Trophoblast cell (in vitro differentiated cells and primary cell): ENCODE measurements at regions not wholly inside any gene's neighbourhood (a gene's known extent, or its start where the extent isn't known, plus 50 kb on each side); places are given as distances from the start of the nearest gene placed in this dataset.

ENCODE experiments used
- DNase-seq, 2 donors: peaks; one replicate each; pipeline ENCODE4 v3.0.0-alpha.2; 2016
- H2AFZ ChIP-seq: 2 replicates; pipeline ENCODE4 v1.6.1; 2013; ENCODE audit warnings: low read length, moderate library complexity, mild to moderate bottlenecking; ENCODE audit not compliant: insufficient read depth, poor library complexity
- H2AK5ac ChIP-seq: 2 replicates; pipeline ENCODE4 v1.6.1; 2013; ENCODE audit warnings: mild to moderate bottlenecking, low read length
- H2BK120ac ChIP-seq: 2 replicates; pipeline ENCODE4 v1.6.1; 2013; ENCODE audit warnings: low read length, mild to moderate bottlenecking, moderate library complexity; ENCODE audit not compliant: insufficient read depth, poor library complexity
- H2BK12ac ChIP-seq: 2 replicates; pipeline ENCODE4 v1.6.1; 2013; ENCODE audit warnings: mild to moderate bottlenecking, low read length, moderate library complexity
- H2BK5ac ChIP-seq: 2 replicates; pipeline ENCODE4 v1.6.1; 2013; ENCODE audit warnings: low read length, low read depth, moderate library complexity, mild to moderate bottlenecking; ENCODE audit not compliant: poor library complexity
- H3K14ac ChIP-seq: 2 replicates; pipeline ENCODE4 v1.6.1; 2013; ENCODE audit warnings: mild to moderate bottlenecking, low read length
- H3K18ac ChIP-seq: 2 replicates; pipeline ENCODE4 v1.6.1; 2013; ENCODE audit warnings: mild to moderate bottlenecking, low read length
- H3K23ac ChIP-seq: 2 replicates; pipeline ENCODE4 v1.6.1; 2013; ENCODE audit warnings: low read length
- H3K27ac ChIP-seq: 2 replicates; pipeline ENCODE4 v1.5.1; 2013; ENCODE audit warnings: low read depth, mild to moderate bottlenecking, inconsistent platforms, low read length, moderate library complexity
- H3K27me3 ChIP-seq: 2 replicates; pipeline ENCODE4 v1.6.1; 2013; ENCODE audit warnings: inconsistent platforms, mild to moderate bottlenecking, low read length, moderate library complexity; ENCODE audit not compliant: insufficient read depth
- H3K36me3 ChIP-seq, 2 experiments: 1 replicate in 1 of 2; 2 replicates in 1 of 2; pipeline ENCODE4 v1.6.1; 2013; ENCODE audit warnings: low read length in 2 of 2, mild to moderate bottlenecking in 2 of 2, moderate library complexity in 1 of 2; ENCODE audit not compliant: insufficient read depth in 2 of 2, control insufficient read depth in 1 of 2
- H3K4ac ChIP-seq: 2 replicates; pipeline ENCODE4 v1.6.1; 2013; ENCODE audit warnings: low read depth, mild to moderate bottlenecking, low read length, moderate library complexity
- H3K4me1 ChIP-seq, 2 experiments: 1 replicate in 1 of 2; 2 replicates in 1 of 2; pipeline ENCODE4 v1.6.1; 2013; ENCODE audit warnings: low read length in 2 of 2, mild to moderate bottlenecking in 2 of 2, moderate library complexity in 1 of 2; ENCODE audit not compliant: insufficient read depth in 2 of 2, control insufficient read depth in 1 of 2
- H3K4me2 ChIP-seq: 2 replicates; pipeline ENCODE4 v1.6.1; 2013; ENCODE audit warnings: inconsistent platforms, mild to moderate bottlenecking, low read length, moderate library complexity
- H3K4me3 ChIP-seq: 2 replicates; pipeline ENCODE4 v1.5.1; 2013; ENCODE audit warnings: mild to moderate bottlenecking, low read depth, low read length, inconsistent platforms
- H3K79me1 ChIP-seq: one replicate; pipeline ENCODE4 v1.6.1; 2013; ENCODE audit warnings: low read length
- H3K79me2 ChIP-seq: 2 replicates; pipeline ENCODE4 v1.6.1; 2013; ENCODE audit warnings: low read length, mild to moderate bottlenecking; ENCODE audit not compliant: control insufficient read depth, insufficient read depth, poor library complexity
- H3K9ac ChIP-seq: 2 replicates; pipeline ENCODE4 v1.6.1; 2013; ENCODE audit warnings: mild to moderate bottlenecking, low read length
- H3K9me3 ChIP-seq: 2 replicates; pipeline ENCODE4 v1.6.1; 2013; ENCODE audit warnings: low read depth, mild to moderate bottlenecking, control low read depth, inconsistent platforms, low read length; ENCODE audit not compliant: insufficient read depth
- H4K12ac ChIP-seq: 2 replicates; pipeline ENCODE4 v1.6.1; 2013; ENCODE audit warnings: low read depth, mild to moderate bottlenecking, low read length, moderate library complexity
- H4K8ac ChIP-seq: 2 replicates; pipeline ENCODE4 v1.6.1; 2013; ENCODE audit warnings: low read depth, mild to moderate bottlenecking, low read length, moderate library complexity
- H4K91ac ChIP-seq: one replicate; pipeline ENCODE4 v1.6.1; 2013; ENCODE audit warnings: low read depth, mild to moderate bottlenecking, low read length, moderate library complexity
- WGBS: extraction: QIAGEN DNeasy Blood & Tissue Kit; methylation state at CpG from one replicate; pipeline ENCODE4 v1.1.7; 2013; ENCODE audit warnings: missing lambda C conversion rate; ENCODE audit not compliant: insufficient read length, insufficient coverage; ENCODE audit errors: extremely low coverage; 5-methylcytosine and 5-hydroxymethylcytosine counted together

- H3K4me1 ChIP-seq = no peaks in the 10 kb centered on the region
- no peak overlapping the region for H4K91ac ChIP-seq
Measured at GRCh38 chr6:159342146-159342545, 172.9 kb downstream of the FNDC1 start.

GRCh38 chr6:159334068-159334467, 164.9 kb downstream of the FNDC1 start:
- H2BK5ac ChIP-seq = no peak overlapping the region
- DNase-seq = no peak
- no peak overlapping the region for H4K12ac ChIP-seq
- H2BK12ac ChIP-seq = no peak overlapping the region
- no peak overlapping the region for H3K18ac ChIP-seq
- no peak overlapping the region for H3K14ac ChIP-seq
- no peak overlapping the region for H2BK120ac ChIP-seq
- no peak overlapping the region for H4K8ac ChIP-seq
- H3K27ac ChIP-seq = no peak overlapping the region
- H3K4me2 ChIP-seq = no peak overlapping the region
- H2AFZ ChIP-seq = no peak overlapping the region
- no peak overlapping the region for H2AK5ac ChIP-seq
- H3K36me3 ChIP-seq = no peaks in the 10 kb centered on the region
- no peak overlapping the region for H3K4me3 ChIP-seq
- H3K27me3 ChIP-seq = no peaks in the 10 kb centered on the region
- no peak overlapping the region for H4K91ac ChIP-seq
- no peaks in the 10 kb centered on the region for H3K79me1 ChIP-seq
- no peak overlapping the region for H3K4ac ChIP-seq
- no peak overlapping the region for H3K23ac ChIP-seq
- no peak overlapping the region for H3K9ac ChIP-seq
- H3K79me2 ChIP-seq = no peaks in the 10 kb centered on the region
- H3K9me3 ChIP-seq = peaks cover 11% of the 10 kb centered on the region
- no CpG with 5 or more reads among the region's 1 CpG for WGBS
- no peaks in the 10 kb centered on the region for H3K4me1 ChIP-seq

More at GRCh38 chr6:159342146-159342545, 172.9 kb downstream of the FNDC1 start:
- no peak for DNase-seq
- no peaks in the 10 kb centered on the region for H3K79me1 ChIP-seq
- no peak overlapping the region for H3K4me3 ChIP-seq
- H2BK120ac ChIP-seq = no peak overlapping the region
- no peaks in the 10 kb centered on the region for H3K27me3 ChIP-seq
- H3K9ac ChIP-seq = no peak overlapping the region
- WGBS = no CpG with 5 or more reads among the region's 2 CpGs
- no peak overlapping the region for H2AK5ac ChIP-seq
- no peak overlapping the region for H3K23ac ChIP-seq
- H4K12ac ChIP-seq = no peak overlapping the region
- no peaks in the 10 kb centered on the region for H3K36me3 ChIP-seq
- H3K79me2 ChIP-seq = no peaks in the 10 kb centered on the region
- no peak overlapping the region for H3K4ac ChIP-seq
- H2BK5ac ChIP-seq = no peak overlapping the region
- H3K18ac ChIP-seq = no peak overlapping the region
- no peak overlapping the region for H3K27ac ChIP-seq
- H2AFZ ChIP-seq = no peak overlapping the region
- no peak overlapping the region for H2BK12ac ChIP-seq
- H3K9me3 ChIP-seq = peaks cover 4% of the 10 kb centered on the region
- H3K14ac ChIP-seq = no peak overlapping the region
- H3K4me2 ChIP-seq = no peak overlapping the region
- H4K8ac ChIP-seq = no peak overlapping the region

GRCh38 chr6:159331451-159331850, 162.3 kb downstream of the FNDC1 start:
- Histone ChIP-seq H3K79me1 (no peaks in the 10 kb centered on the region), H3K79me2 (no peaks in the 10 kb centered on the region), H3K9me3 (peaks cover 8% of the 10 kb centered on the region), H3K27me3 (no peaks in the 10 kb centered on the region), H4K91ac (no peak overlapping the region), H3K27ac (no peak overlapping the region), H3K4me2 (no peak overlapping the region), H4K12ac (no peak overlapping the region), H2AFZ (no peak overlapping the region), H3K4me1 (no peaks in the 10 kb centered on the region), H3K36me3 (no peaks in the 10 kb centered on the region), H2BK12ac (no peak overlapping the region), H3K18ac (no peak overlapping the region), H2BK120ac (no peak overlapping the region), H3K9ac (no peak overlapping the region), H2AK5ac (no peak overlapping the region), H3K4ac (no peak overlapping the region), H3K14ac (no peak overlapping the region), H2BK5ac (no peak overlapping the region), H4K8ac (no peak overlapping the region), H3K4me3 (no peak overlapping the region), H3K23ac (no peak overlapping the region)
- no CpG with 5 or more reads among the region's 2 CpGs for WGBS
- no peak for DNase-seq

- Histone ChIP-seq H3K36me3 (no peaks in the 10 kb centered on the region), H3K79me1 (no peaks in the 10 kb centered on the region), H3K4me2 (no peak overlapping the region), H2AFZ (no peak overlapping the region), H2AK5ac (no peak overlapping the region), H2BK120ac (no peak overlapping the region), H3K27me3 (no peaks in the 10 kb centered on the region), H3K79me2 (no peaks in the 10 kb centered on the region), H3K9me3 (peaks cover 2% of the 10 kb centered on the region), H4K8ac (no peak overlapping the region), H4K91ac (no peak overlapping the region), H3K14ac (no peak overlapping the region), H3K27ac (no peak overlapping the region), H3K4me3 (no peak overlapping the region), H3K23ac (no peak overlapping the region), H2BK12ac (no peak overlapping the region), H3K4ac (no peak overlapping the region), H2BK5ac (no peak overlapping the region), H4K12ac (no peak overlapping the region), H3K18ac (no peak overlapping the region), H3K4me1 (no peaks in the 10 kb centered on the region), H3K9ac (no peak overlapping the region)
- no CpG with 5 or more reads among the region's 4 CpGs for WGBS
- DNase-seq = no peak
Measured at GRCh38 chr6:159329081-159329480, 159.9 kb downstream of the FNDC1 start.
